WTC11 (cell line): ENCODE measurements at regions not wholly inside any gene's neighbourhood (a gene's known extent, or its start where the extent isn't known, plus 50 kb on each side); places are given as distances from the start of the nearest gene placed in this dataset.

Source experiments
- ATAC-seq: fragments of 200-7000 bp; cut with Tn5 transposase; 2 replicates; pipeline ENCODE4 v1.10.0; 2021; ENCODE audit warnings: mild to moderate bottlenecking, moderate library complexity
- CTCF ChIA-PET: fragments of 300-600 bp; sonication (Branson Sonifier 250); formaldehyde crosslinking; loops from one replicate; lab custom pipeline; 2021; ENCODE audit warnings: antibody characterized with exemption; lab: Charles Lee
- POLR2A ChIA-PET: fragments of 350-600 bp; sonication (Branson Sonifier 250); formaldehyde crosslinking; loops from one replicate; lab custom pipeline; 2021; ENCODE audit warnings: antibody characterized with exemption; lab: Charles Lee
- DNase-seq: peaks from one replicate; pipeline ENCODE4 v3.0.0; 2021; ENCODE audit warnings: low spot score
- H3K27ac Mint-ChIP-seq: 2 replicates; pipeline ENCODE4 v1.8.0; 2021; ENCODE audit warnings: mixed read lengths
- H3K27me3 Mint-ChIP-seq: 2 replicates; pipeline ENCODE4 v1.8.0; 2021; ENCODE audit warnings: low read depth, mild to moderate bottlenecking, moderate library complexity, mixed read lengths
- H3K36me3 Mint-ChIP-seq: 2 replicates; pipeline ENCODE4 v1.8.0; 2021; ENCODE audit warnings: mixed read lengths
- H3K4me1 Mint-ChIP-seq: 2 replicates; pipeline ENCODE4 v1.8.0; 2022; ENCODE audit warnings: mixed read lengths
- H3K4me3 Mint-ChIP-seq: 2 replicates; pipeline ENCODE4 v1.8.0; 2021; ENCODE audit warnings: mild to moderate bottlenecking, moderate library complexity, mixed read lengths
- H3K9me3 Mint-ChIP-seq: 2 replicates; pipeline ENCODE4 v1.8.0; 2021; ENCODE audit warnings: mixed read lengths
- ATF2 ChIP-seq: sonication (generic); formaldehyde crosslinking; IDR thresholded peaks from 2 replicates; pipeline ENCODE4 v1.8.1; 2022; ENCODE audit warnings: low read depth, missing genetic modification reagents, borderline replicate concordance
- CREB1 ChIP-seq: sonication (generic); formaldehyde crosslinking; IDR thresholded peaks from 2 replicates; pipeline ENCODE4 v1.8.0; 2023; ENCODE audit warnings: mild to moderate bottlenecking, missing genetic modification reagents
- FOXJ3 ChIP-seq: sonication (generic); formaldehyde crosslinking; IDR thresholded peaks from 2 replicates; pipeline ENCODE4 v1.9.0; 2021; ENCODE audit warnings: missing genetic modification reagents, mild to moderate bottlenecking, borderline replicate concordance
- GABPB1 ChIP-seq: sonication (generic); formaldehyde crosslinking; IDR thresholded peaks from 2 replicates; pipeline ENCODE4 v1.8.1; 2023; ENCODE audit warnings: mild to moderate bottlenecking, missing genetic modification reagents
- GRHL2 ChIP-seq: fragments of 250-450 bp; sonication (Bioruptor Pico); IDR thresholded peaks from 2 replicates; pipeline ENCODE4 v1.8.0; 2022; ENCODE audit warnings: mild to moderate bottlenecking, moderate library complexity; ENCODE audit not compliant: insufficient replicate concordance, severe bottlenecking
- GTF2I ChIP-seq: fragments of 250-450 bp; sonication (Bioruptor Pico); conservative IDR thresholded peaks from 2 replicates; pipeline ENCODE4 v1.4.0; 2021; ENCODE audit warnings: mild to moderate bottlenecking
- JUN ChIP-seq: sonication (generic); formaldehyde crosslinking; IDR thresholded peaks from 2 replicates; pipeline ENCODE4 v1.8.0; 2023; ENCODE audit warnings: mild to moderate bottlenecking, missing genetic modification reagents
- MXD4 ChIP-seq: fragments of 250-450 bp; sonication (Bioruptor Pico); IDR thresholded peaks from 2 replicates; pipeline ENCODE4 v1.8.0; 2021; ENCODE audit warnings: mild to moderate bottlenecking, moderate library complexity, borderline replicate concordance
- NFATC4 ChIP-seq: fragments of 250-450 bp; sonication (Bioruptor Pico); IDR thresholded peaks from 2 replicates; pipeline ENCODE4 v1.9.0; 2021; ENCODE audit warnings: mild to moderate bottlenecking
- NR1H2 ChIP-seq: sonication (generic); formaldehyde crosslinking; IDR thresholded peaks from 2 replicates; pipeline ENCODE4 v1.9.0; 2021; ENCODE audit warnings: mild to moderate bottlenecking, moderate library complexity, missing genetic modification reagents
- SOX15 ChIP-seq: fragments of 250-450 bp; sonication (Bioruptor Pico); IDR thresholded peaks from 2 replicates; pipeline ENCODE4 v1.9.0; 2021; ENCODE audit warnings: mild to moderate bottlenecking
- ZBTB21 ChIP-seq: sonication (generic); formaldehyde crosslinking; IDR thresholded peaks from 2 replicates; pipeline ENCODE4 v1.8.1; 2023; ENCODE audit warnings: mild to moderate bottlenecking, missing genetic modification reagents, borderline replicate concordance
- ZNF121 ChIP-seq: sonication (generic); formaldehyde crosslinking; IDR thresholded peaks from 2 replicates; pipeline ENCODE4 v1.8.0; 2023; ENCODE audit warnings: missing genetic modification reagents
- ZNF138 ChIP-seq: sonication (generic); formaldehyde crosslinking; conservative IDR thresholded peaks from 2 replicates; pipeline ENCODE4 v1.8.1; 2022; ENCODE audit warnings: mild to moderate bottlenecking, moderate library complexity, missing genetic modification reagents
- ZNF219 ChIP-seq: sonication (generic); formaldehyde crosslinking; IDR thresholded peaks from 2 replicates; pipeline ENCODE4 v1.8.0; 2023; ENCODE audit warnings: missing genetic modification reagents, mild to moderate bottlenecking, borderline replicate concordance
- ZNF281 ChIP-seq: sonication (generic); formaldehyde crosslinking; IDR thresholded peaks from 2 replicates; pipeline ENCODE4 v1.8.0; 2023; ENCODE audit warnings: mild to moderate bottlenecking, missing genetic modification reagents
- TF ChIP-seq, protein P1 (sequence below): sonication (generic); formaldehyde crosslinking; IDR thresholded peaks from 2 replicates; pipeline ENCODE4 v1.8.0; 2022; ENCODE audit warnings: mild to moderate bottlenecking, missing genetic modification reagents
- TF ChIP-seq, protein P2 (sequence below): fragments of 250-450 bp; sonication (Bioruptor Pico); IDR thresholded peaks from 2 replicates; pipeline ENCODE4 v1.8.0; 2021; ENCODE audit warnings: mild to moderate bottlenecking
- TF ChIP-seq, protein P3 (sequence below): sonication (generic); formaldehyde crosslinking; conservative IDR thresholded peaks from 2 replicates; pipeline ENCODE4 v1.8.1; 2022; ENCODE audit warnings: mild to moderate bottlenecking, missing genetic modification reagents
- TF ChIP-seq, protein P4 (sequence below): sonication (generic); formaldehyde crosslinking; IDR thresholded peaks from 2 replicates; pipeline ENCODE4 v1.8.0; 2022; ENCODE audit warnings: mild to moderate bottlenecking, missing genetic modification reagents

- TF ChIP-seq, protein P1, sequence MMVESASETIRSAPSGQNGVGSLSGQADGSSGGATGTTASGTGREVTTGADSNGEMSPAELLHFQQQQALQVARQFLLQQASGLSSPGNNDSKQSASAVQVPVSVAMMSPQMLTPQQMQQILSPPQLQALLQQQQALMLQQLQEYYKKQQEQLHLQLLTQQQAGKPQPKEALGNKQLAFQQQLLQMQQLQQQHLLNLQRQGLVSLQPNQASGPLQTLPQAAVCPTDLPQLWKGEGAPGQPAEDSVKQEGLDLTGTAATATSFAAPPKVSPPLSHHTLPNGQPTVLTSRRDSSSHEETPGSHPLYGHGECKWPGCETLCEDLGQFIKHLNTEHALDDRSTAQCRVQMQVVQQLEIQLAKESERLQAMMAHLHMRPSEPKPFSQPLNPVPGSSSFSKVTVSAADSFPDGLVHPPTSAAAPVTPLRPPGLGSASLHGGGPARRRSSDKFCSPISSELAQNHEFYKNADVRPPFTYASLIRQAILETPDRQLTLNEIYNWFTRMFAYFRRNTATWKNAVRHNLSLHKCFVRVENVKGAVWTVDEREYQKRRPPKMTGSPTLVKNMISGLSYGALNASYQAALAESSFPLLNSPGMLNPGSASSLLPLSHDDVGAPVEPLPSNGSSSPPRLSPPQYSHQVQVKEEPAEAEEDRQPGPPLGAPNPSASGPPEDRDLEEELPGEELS: no peak
- no peak for TF ChIP-seq GTF2I (CRISPR knock-in tag)
- no peak for TF ChIP-seq ATF2 (CRISPR knock-in tag)
- no peak for TF ChIP-seq ZNF138 (CRISPR knock-in tag)
- no peak for TF ChIP-seq FOXJ3 (CRISPR knock-in tag)
Measured at GRCh38 chr2:187916799-187917198, 362.6 kb upstream of the TFPI start (continued).

GRCh38 chr2:187917535-187917934, 363.3 kb upstream of the TFPI start:
- Mint-ChIP-seq H3K36me3 (peaks cover 4% of the 10 kb centered on the region; the same call in 1 of the 2 replicates), H3K4me1 (0 out of 2 replicates have a peak, but pooled peaks cover 4% of the 10 kb centered on the region), H3K9me3 (peaks cover 4% of the 10 kb centered on the region), H3K4me3 (no peak overlapping the region), H3K27ac (no peak overlapping the region; the same call in 1 of the 2 replicates), H3K27me3 (no peaks in the 10 kb centered on the region; the same call in 1 of the 2 replicates)
- ATAC-seq: no peak
- POLR2A ChIA-PET: no interaction called here
- DNase-seq: no peak
- CTCF ChIA-PET: interaction anchor here (0.6 kb wide), 1 partner anchor 597 kb away, joined by 3 read pairs; no protein-coding TSS in a partner anchor
- TF ChIP-seq ZNF121: no peak
- TF ChIP-seq, protein P2, sequence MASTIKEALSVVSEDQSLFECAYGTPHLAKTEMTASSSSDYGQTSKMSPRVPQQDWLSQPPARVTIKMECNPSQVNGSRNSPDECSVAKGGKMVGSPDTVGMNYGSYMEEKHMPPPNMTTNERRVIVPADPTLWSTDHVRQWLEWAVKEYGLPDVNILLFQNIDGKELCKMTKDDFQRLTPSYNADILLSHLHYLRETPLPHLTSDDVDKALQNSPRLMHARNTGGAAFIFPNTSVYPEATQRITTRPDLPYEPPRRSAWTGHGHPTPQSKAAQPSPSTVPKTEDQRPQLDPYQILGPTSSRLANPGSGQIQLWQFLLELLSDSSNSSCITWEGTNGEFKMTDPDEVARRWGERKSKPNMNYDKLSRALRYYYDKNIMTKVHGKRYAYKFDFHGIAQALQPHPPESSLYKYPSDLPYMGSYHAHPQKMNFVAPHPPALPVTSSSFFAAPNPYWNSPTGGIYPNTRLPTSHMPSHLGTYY (CRISPR knock-in tag): no peak
- TF ChIP-seq, protein P3, sequence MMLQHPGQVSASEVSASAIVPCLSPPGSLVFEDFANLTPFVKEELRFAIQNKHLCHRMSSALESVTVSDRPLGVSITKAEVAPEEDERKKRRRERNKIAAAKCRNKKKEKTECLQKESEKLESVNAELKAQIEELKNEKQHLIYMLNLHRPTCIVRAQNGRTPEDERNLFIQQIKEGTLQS (CRISPR knock-in tag): no peak
- no peak for TF ChIP-seq ZBTB21
- no peak for TF ChIP-seq NFATC4 (CRISPR knock-in tag)
- no peak for TF ChIP-seq ZNF219
- no peak for TF ChIP-seq MXD4 (CRISPR knock-in tag)
- no peak for TF ChIP-seq ZNF281 (CRISPR knock-in tag)
- TF ChIP-seq, protein P4, sequence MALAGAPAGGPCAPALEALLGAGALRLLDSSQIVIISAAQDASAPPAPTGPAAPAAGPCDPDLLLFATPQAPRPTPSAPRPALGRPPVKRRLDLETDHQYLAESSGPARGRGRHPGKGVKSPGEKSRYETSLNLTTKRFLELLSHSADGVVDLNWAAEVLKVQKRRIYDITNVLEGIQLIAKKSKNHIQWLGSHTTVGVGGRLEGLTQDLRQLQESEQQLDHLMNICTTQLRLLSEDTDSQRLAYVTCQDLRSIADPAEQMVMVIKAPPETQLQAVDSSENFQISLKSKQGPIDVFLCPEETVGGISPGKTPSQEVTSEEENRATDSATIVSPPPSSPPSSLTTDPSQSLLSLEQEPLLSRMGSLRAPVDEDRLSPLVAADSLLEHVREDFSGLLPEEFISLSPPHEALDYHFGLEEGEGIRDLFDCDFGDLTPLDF: no peak
- no peak for TF ChIP-seq JUN (CRISPR knock-in tag)
- TF ChIP-seq GABPB1 (CRISPR knock-in tag): no peak
- TF ChIP-seq NR1H2 (CRISPR knock-in tag): no peak
- no peak for TF ChIP-seq SOX15
- no peak for TF ChIP-seq GRHL2 (CRISPR knock-in tag)
- TF ChIP-seq CREB1 (CRISPR knock-in tag): no peak
